Activated CD8-positive, alpha-beta memory T cell treated with anti-CD3 and anti-CD28 coated beads for 36 hours (primary cell): ENCODE measurements at regions not wholly inside any gene's neighbourhood (a gene's known extent, or its start where the extent isn't known, plus 50 kb on each side); places are given as distances from the start of the nearest gene placed in this dataset.

Source experiments
- CTCF ChIA-PET: fragments of 350-600 bp; sonication (Branson Sonifier 250); formaldehyde crosslinking; loops from one replicate; lab custom pipeline; 2021; ENCODE audit warnings: antibody characterized with exemption; lab: Charles Lee
- POLR2A ChIA-PET: fragments of 350-600 bp; sonication (Branson Sonifier 250); formaldehyde crosslinking; loops from one replicate; lab custom pipeline; 2021; ENCODE audit warnings: antibody characterized with exemption; lab: Charles Lee

DNA sequence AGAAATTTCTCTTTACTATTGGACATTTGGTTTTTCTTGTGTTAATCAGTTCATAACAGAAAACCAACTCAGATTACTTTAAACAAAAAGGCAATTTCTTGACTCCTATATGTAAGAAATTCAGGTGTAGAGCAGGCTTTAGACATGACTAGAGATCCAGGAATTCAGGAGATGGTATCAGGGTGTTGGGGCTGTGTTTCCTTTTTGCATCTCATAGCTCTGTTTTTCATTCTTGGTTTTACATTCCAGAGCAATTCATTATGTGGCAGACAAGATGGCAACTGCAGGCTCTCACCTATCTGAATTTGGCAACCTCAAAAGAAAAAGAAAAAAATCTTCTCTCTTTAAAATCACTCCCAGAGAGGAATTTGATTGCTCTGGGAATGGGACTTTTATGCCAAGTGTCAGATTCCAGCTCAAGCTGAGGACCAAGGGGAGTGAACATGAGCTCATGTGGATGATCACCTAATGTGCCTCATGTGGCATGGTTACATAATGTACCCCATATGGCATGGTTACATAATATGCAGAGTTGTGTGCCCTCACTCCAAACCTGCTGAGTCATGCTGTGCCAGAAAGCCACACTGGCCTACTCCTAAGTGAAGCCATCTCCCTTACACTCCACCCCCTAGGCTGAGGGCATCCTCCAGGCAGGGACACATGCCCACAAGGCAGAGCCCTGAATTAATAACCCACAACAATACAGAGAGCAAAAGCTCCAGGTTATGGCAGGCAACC lies 282.7 kb downstream of the MBD2 start:
- CTCF ChIA-PET = no interaction called here
- POLR2A ChIA-PET = no interaction called here

DNA sequence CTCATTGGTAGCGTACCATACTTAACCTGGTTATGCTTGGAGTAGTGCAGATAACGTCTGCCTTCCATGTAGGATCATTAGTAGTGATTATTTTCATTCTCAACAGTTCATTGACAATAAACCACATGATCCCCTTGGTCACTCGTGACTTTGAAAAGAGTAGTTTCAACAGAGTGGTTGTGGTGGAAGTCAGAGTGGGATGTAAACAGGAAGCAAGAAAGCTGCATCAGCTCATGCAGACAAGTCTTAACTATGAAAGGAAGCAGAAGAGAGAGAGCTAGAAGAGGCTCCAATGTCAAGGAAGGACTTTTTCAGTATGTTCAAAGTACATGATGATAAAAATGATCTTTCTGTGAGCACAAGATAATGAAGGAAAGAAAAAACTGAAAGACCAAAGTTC lies 287.4 kb downstream of the MBD2 start:
- ChIA-PET POLR2A (no interaction called here), CTCF (no interaction called here)

GRCh38 chr18:53935803-53936202 lies 288.7 kb downstream of the MBD2 start:
- ChIA-PET CTCF (no interaction called here), POLR2A (no interaction called here)

DNA sequence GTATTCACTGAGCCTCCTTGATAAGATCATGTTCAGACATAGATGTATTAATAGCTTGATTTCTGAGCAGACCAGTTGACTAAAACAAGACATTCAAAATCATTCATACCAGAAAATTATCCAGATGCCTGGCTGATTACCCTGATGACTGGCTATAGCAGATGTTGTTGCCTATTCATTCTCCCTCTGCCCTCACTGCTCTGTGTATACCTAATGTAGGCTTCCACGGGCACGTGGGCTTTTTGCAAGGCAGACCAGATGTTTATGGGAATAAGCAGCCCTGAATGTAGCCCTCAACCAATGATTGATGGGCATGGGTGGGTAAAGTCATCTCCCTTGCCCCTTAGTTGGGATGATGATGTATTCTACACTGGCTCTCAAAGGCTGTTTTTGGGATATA lies 289.1 kb downstream of the MBD2 start:
- POLR2A ChIA-PET = no interaction called here

GRCh38 chr18:53920312-53921075 lies 304.0 kb downstream of the MBD2 start:
- POLR2A ChIA-PET = no interaction called here
- CTCF ChIA-PET = no interaction called here

More for the DNA sequence above, 289.1 kb downstream of the MBD2 start:
- CTCF ChIA-PET = no interaction called here

GRCh38 chr18:53918091-53918490 lies 306.4 kb downstream of the MBD2 start:
- CTCF ChIA-PET = no interaction called here
- POLR2A ChIA-PET = no interaction called here

DNA sequence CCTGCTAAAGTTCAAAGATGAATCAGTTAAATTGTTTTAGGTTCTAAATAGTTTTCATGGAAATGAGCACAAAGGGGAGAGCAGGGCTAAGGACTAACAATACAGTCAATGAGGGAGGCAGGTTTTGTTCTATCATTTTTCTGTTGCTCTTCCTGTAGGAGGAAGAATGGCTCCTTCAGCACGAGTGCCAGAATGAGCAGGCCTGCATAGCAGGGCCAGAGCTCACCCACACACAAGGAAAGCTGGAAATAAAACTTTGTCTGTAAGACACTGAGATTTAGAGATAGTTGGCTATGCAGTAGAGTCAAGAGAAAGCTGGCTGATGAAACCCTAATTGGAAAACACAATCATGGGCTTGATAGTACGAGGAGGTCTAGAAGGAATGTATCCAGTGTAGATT lies 313.3 kb downstream of the MBD2 start:
- POLR2A ChIA-PET = no interaction called here

DNA sequence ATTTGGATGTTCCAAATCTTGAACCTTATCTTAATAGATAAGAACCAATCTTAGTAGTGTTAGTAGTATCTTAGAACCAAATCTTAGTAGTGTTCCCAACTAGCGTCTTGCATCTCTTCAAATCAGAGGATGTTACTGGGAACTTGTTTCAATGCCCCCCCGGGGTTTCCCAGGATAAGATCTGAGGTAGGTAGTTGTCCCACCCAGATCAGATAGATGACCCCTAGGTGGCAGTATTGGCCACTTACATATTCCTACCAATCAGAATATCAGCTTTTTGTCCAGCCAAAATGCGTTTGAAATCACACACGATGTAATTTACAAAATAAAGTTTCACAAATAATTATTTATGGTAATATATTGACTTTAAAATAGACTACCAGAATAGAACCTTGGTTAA lies 314.8 kb downstream of the MBD2 start:
- POLR2A ChIA-PET = no interaction called here
- CTCF ChIA-PET = no interaction called here

More for the DNA sequence above, 313.3 kb downstream of the MBD2 start:
- CTCF ChIA-PET = no interaction called here

GRCh38 chr18:53907921-53908320 lies 316.5 kb downstream of the MBD2 start:
- ChIA-PET CTCF (no interaction called here), POLR2A (no interaction called here)

DNA sequence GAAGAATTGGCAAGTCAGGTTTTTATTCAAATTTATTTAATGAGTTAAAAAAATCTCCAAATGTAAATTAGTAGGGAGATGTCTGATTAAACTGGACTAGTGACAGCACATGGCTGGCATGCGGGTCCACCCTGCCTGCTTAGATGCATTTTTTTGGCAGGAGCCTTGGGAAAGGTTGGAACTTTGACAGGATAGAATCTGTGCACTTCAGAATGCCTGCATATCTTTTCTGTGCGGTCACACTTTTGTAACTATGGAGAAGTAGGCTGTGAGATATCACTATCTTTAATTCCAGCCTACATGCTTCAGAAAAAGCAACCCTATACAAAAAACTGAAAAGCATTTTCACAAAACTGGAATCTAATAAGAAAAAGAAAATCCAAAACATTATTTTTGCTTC lies 317.8 kb downstream of the MBD2 start:
- ChIA-PET POLR2A (no interaction called here), CTCF (no interaction called here)

GRCh38 chr18:53894675-53895442 lies 329.6 kb downstream of the MBD2 start:
- ChIA-PET POLR2A (no interaction called here), CTCF (no interaction called here)

- CTCF ChIA-PET = no interaction called here
- POLR2A ChIA-PET = no interaction called here
Measured at GRCh38 chr18:53887447-53887846, 337.0 kb downstream of the MBD2 start.

DNA sequence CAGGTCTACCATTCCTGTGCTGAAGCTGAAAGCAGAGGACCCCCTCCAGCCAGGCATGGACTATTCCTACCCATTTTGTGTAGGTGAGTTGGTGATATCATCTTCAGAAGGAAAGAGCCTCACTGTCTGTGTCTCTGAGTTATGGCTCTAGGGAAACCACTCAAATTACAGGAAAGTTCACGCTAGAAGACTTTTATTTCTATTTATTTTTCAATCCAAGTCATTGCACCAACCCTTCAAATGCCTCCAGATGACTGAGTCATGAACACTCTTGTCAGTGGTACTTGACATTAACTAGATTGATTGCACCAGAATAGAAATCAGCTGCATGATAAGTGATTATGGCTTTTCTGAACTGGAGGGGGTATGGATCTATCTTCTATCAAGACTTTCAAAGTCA lies 338.4 kb downstream of the MBD2 start:
- POLR2A ChIA-PET = no interaction called here

DNA sequence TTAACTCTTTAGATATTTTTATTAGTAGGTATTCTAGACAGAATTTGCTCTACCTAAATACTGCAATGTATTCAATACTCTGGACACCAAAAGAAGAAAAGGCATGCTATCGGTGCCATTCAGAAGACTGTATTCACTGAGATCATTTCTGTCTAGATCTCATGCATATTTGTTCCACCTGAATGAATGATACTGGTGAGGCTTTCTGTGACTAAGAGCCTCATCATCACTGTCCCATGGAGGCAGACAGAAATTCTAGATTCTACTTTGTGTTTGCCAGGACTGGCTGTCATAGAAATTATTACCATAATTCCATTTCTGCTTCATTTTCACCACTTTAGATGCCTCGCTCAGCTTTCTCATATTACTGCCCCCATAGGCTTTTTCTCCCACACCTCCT lies 340.7 kb downstream of the MBD2 start:
- ChIA-PET CTCF (no interaction called here), POLR2A (no interaction called here)

More for the DNA sequence above, 338.4 kb downstream of the MBD2 start:
- CTCF ChIA-PET = no interaction called here

DNA sequence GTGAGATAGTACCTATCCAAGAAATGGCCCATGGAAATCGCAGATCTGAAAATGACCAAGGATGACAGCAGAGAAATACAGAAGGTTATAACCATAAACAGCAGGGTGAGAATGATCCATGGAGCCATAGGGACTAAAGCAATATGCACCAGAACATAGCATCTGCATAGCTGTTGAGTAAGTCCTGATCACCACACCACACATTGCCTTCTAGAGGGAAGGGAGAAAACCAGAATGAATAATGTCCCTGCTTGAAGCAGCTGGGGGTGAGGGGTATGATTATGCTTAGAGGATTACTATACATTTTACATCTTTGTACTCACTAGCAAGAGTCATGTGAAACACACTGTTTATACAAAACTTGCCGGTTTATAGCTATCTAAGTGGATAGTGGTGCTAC lies 350.4 kb downstream of the MBD2 start:
- POLR2A ChIA-PET = no interaction called here

DNA sequence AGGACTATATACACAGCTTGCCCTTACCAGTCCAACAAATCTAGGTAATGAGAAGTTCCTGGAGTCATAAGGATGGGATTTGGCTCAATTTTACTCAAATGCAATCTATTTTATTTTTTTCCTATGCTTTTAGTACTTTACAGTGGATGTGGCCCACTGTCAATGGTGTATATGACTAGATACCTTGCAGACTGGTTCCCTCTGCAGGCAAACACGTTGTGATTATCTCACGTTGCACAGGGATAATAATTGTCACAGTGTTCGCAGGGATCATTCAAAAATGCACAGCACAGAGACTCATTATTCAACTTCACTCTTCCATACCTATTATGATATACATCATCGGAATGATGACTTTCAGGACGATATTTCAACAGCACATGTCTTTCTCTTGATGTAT lies 359.7 kb downstream of the MBD2 start:
- CTCF ChIA-PET = no interaction called here
- POLR2A ChIA-PET = no interaction called here

More for the DNA sequence above, 350.4 kb downstream of the MBD2 start:
- CTCF ChIA-PET = no interaction called here

DNA sequence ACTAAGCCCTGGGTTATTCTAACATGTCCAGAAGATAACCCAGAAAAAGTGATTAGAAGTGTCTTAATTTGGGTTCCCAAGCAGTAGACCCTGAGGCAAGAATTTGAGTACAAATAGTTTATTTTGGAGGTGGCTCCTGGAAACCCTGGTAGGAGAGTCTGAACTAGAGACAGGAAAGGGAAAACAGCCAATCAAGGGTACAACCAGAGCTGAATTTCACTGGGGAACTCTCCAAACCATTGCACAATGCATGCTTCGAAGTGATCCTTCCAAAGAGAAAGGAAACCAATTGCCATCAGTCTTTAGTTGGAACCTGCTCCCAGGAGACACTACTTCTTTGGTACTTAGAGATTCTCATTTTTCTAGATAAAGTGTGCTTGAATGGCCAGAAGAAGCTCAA lies 361.5 kb downstream of the MBD2 start:
- POLR2A ChIA-PET = no interaction called here
- CTCF ChIA-PET = no interaction called here

- POLR2A ChIA-PET = no interaction called here
Measured at GRCh38 chr18:53861185-53861584, 363.3 kb downstream of the MBD2 start.

GRCh38 chr18:53859764-53860163 lies 364.7 kb downstream of the MBD2 start:
- CTCF ChIA-PET = interaction anchor here (0.6 kb wide), 1 partner anchor 12 kb away, joined by 7 read pairs; no protein-coding TSS in a partner anchor
- POLR2A ChIA-PET = no interaction called here

More at GRCh38 chr18:53861185-53861584, 363.3 kb downstream of the MBD2 start:
- CTCF ChIA-PET = no interaction called here

DNA sequence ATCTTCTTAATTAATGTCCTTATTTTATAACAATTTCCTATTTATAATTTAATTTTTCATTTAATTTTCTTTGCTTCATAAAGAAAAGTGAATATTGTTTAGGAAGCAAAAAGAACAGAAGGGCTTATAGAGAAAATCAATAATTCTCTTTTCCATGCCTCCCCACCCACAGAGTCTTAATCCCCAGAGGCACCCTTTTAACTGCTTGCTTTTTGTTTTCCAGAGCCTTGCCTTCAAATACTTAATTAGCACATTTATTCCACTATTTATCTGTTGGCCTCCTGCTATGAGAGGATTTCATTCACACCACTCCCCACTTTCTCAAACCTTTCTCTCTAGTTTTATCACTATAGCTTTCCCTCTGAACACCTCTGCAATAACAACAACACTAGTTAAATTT lies 373.6 kb downstream of the MBD2 start:
- ChIA-PET POLR2A (no interaction called here), CTCF (no interaction called here)
